ENCODE measurements at regions not wholly inside any gene's neighbourhood (a gene's known extent, or its start where the extent isn't known, plus 50 kb on each side); places are given as distances from the start of the nearest gene placed in this dataset.

- TF ChIP-seq POLR2A (IDR thresholded peaks at IDR 0.05) (no peak), EP300 (IDR thresholded peaks at IDR 0.05) (no peak)
- TF ChIP-seq, protein P1, sequence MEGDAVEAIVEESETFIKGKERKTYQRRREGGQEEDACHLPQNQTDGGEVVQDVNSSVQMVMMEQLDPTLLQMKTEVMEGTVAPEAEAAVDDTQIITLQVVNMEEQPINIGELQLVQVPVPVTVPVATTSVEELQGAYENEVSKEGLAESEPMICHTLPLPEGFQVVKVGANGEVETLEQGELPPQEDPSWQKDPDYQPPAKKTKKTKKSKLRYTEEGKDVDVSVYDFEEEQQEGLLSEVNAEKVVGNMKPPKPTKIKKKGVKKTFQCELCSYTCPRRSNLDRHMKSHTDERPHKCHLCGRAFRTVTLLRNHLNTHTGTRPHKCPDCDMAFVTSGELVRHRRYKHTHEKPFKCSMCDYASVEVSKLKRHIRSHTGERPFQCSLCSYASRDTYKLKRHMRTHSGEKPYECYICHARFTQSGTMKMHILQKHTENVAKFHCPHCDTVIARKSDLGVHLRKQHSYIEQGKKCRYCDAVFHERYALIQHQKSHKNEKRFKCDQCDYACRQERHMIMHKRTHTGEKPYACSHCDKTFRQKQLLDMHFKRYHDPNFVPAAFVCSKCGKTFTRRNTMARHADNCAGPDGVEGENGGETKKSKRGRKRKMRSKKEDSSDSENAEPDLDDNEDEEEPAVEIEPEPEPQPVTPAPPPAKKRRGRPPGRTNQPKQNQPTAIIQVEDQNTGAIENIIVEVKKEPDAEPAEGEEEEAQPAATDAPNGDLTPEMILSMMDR (IDR thresholded peaks at IDR 0.05), result no peak
Observed at GRCh38 chr6:43957273-43957672, 170.0 kb downstream of the MRPL14 start.
